Psoas muscle (tissue), 7 donors: ENCODE measurements at regions not wholly inside any gene's neighbourhood (a gene's known extent, or its start where the extent isn't known, plus 50 kb on each side); places are given as distances from the start of the nearest gene placed in this dataset.

ENCODE experiments used
- ATAC-seq, 4 donors: fragments of 200-7000 bp; cut with Tn5 transposase; one replicate each; pipeline ENCODE4 v1.9.1; 2020; ENCODE audit warnings: moderate library complexity in 3 of 4, mild to moderate bottlenecking in 2 of 4
- DNase-seq, 2 donors: peaks; one replicate each; pipeline ENCODE4 v3.0.0-alpha.2; 2020
- H3K27ac ChIP-seq: fragments of 200-600 bp; one replicate; pipeline ENCODE4 v1.8.0; 2022
- H3K27me3 ChIP-seq, 3 donors: fragments of 200-600 bp in 1 of 3; one replicate each; pipeline versions ENCODE4 v1.6.1 to v1.8.0; 2013 to 2022; ENCODE audit warnings: low read length in 2 of 3, mild to moderate bottlenecking in 2 of 3, moderate library complexity in 1 of 3; ENCODE audit not compliant: insufficient read depth in 3 of 3
- H3K36me3 ChIP-seq, 2 donors: fragments of 200-600 bp in 1 of 2; one replicate each; pipeline versions ENCODE4 v1.6.1 to v1.8.0; 2013 to 2022; ENCODE audit warnings: low read depth in 1 of 2, mild to moderate bottlenecking in 1 of 2, moderate library complexity in 1 of 2; ENCODE audit not compliant: insufficient read depth in 1 of 2
- H3K4me1 ChIP-seq: fragments of 200-600 bp; one replicate; pipeline ENCODE4 v1.8.0; 2022
- H3K4me3 ChIP-seq: fragments of 200-600 bp; one replicate; pipeline ENCODE4 v1.8.0; 2022; ENCODE audit warnings: mild to moderate bottlenecking
- H3K9me3 ChIP-seq: fragments of 200-600 bp; one replicate; pipeline ENCODE4 v1.8.0; 2022
- CTCF ChIP-seq: fragments of 200-600 bp; IDR thresholded peaks from one replicate; pipeline ENCODE4 v1.8.0; 2022; ENCODE audit warnings: antibody characterized with exemption
- WGBS, 3 donors: extraction: QIAGEN DNeasy Blood & Tissue Kit; methylation state at CpG; one replicate each; pipeline versions ENCODE4 v1.1.6 to v1.1.7; 2013; 5-methylcytosine and 5-hydroxymethylcytosine counted together
- intact Hi-C, 2 donors: fragments of 100-400 bp; cut with DNase I; formaldehyde crosslinking; loops; one replicate each; pipeline versions ENCODE4 v1.11.0 to v1.14.2; 2022
- donor health status: healthy with polysubstance abuse.
- donor health status: DM: no; HTN: no; CAD: no; lungs with moderate emphysema.
- donor health status: Bipolar disorder and iron deficiency.
- donor health status: healthy.
- donor health status: DM: yes; HTN: yes; CAD: no.
- donor health status: DM: no; HTN: no; CAD: no.
- donor health status: DM: yes; HTN: yes; CAD: no.

- DNase-seq (no peak), ATAC-seq (no peak)
- no peak for TF ChIP-seq CTCF
- Histone ChIP-seq H3K9me3 (no peaks in the 10 kb centered on the region), H3K4me3 (peak overlapping the region; percentile 38), H3K27ac (no peak overlapping the region), H3K4me1 (no peaks in the 10 kb centered on the region), H3K27me3 (no peaks in the 10 kb centered on the region), H3K36me3 (no peaks in the 10 kb centered on the region)
- WGBS, 3 donors, result 78 to 88% (median 84%) methylated on average over 16 of the region's 16 CpGs
- intact Hi-C loops, result no loop called here
These were observed 155.4 kb downstream of the DLL1 start for GRCh38 chr6:170135461-170135820.

GRCh38 chr6:170134471-170135440, 156.1 kb downstream of the DLL1 start:
- intact Hi-C loops, result no loop called here
- no peak for TF ChIP-seq CTCF
- H3K4me1 ChIP-seq, result peaks cover 4% of the 10 kb centered on the region
- ATAC-seq (no peak), DNase-seq (no peak)
- H3K36me3 ChIP-seq, result no peaks in the 10 kb centered on the region
- H3K27ac ChIP-seq, result no peak overlapping the region
- H3K4me3 ChIP-seq, result no peak overlapping the region
- no peaks in the 10 kb centered on the region for H3K27me3 ChIP-seq
- no peaks in the 10 kb centered on the region for H3K9me3 ChIP-seq
- 83 to 88% (median 87%) methylated on average over 27 to 31 of the region's 31 CpGs for WGBS, 3 donors

GRCh38 chr6:170134031-170134470, 156.8 kb downstream of the DLL1 start:
- Histone ChIP-seq H3K36me3 (no peaks in the 10 kb centered on the region), H3K4me3 (no peak overlapping the region), H3K27ac (no peak overlapping the region), H3K27me3 (no peaks in the 10 kb centered on the region), H3K9me3 (no peaks in the 10 kb centered on the region), H3K4me1 (peaks cover 11% of the 10 kb centered on the region)
- ATAC-seq (no peak), DNase-seq (no peak)
- 20 to 37% (median 21%) methylated on average over 17 of the region's 17 CpGs for WGBS, 3 donors
- intact Hi-C loops, result no loop called here
- TF ChIP-seq CTCF, result no peak

- H3K9me3 ChIP-seq, result no peaks in the 10 kb centered on the region
- peaks cover 15% of the 10 kb centered on the region for H3K4me1 ChIP-seq
- no peak overlapping the region for H3K27ac ChIP-seq
- WGBS, 3 donors, result 89 to 96% (median 94%) methylated on average over 10 of the region's 10 CpGs
- H3K27me3 ChIP-seq, result no peaks in the 10 kb centered on the region
- no peak for ATAC-seq
- no peak for DNase-seq
- intact Hi-C loops, result no loop called here
- TF ChIP-seq CTCF, result no peak
- no peaks in the 10 kb centered on the region for H3K36me3 ChIP-seq
- H3K4me3 ChIP-seq, result no peak overlapping the region
These were observed 158.3 kb downstream of the DLL1 start for GRCh38 chr6:170132561-170132991.
